IMR-90 (cell line): ENCODE measurements at regions not wholly inside any gene's neighbourhood (a gene's known extent, or its start where the extent isn't known, plus 50 kb on each side); places are given as distances from the start of the nearest gene placed in this dataset.

Experiments
- CTCF ChIP-seq: conservative IDR thresholded peaks from 2 replicates; pipeline ENCODE4 v1.5.1; 2012; ENCODE audit warnings: mild to moderate bottlenecking, low read depth, low read length, improper control_type of control experiment
- MXI1 ChIP-seq: IDR thresholded peaks from 2 replicates; pipeline ENCODE4 v1.6.1; 2012; ENCODE audit warnings: low read depth, mild to moderate bottlenecking, low read length, moderate library complexity, borderline replicate concordance
- RAD21 ChIP-seq: IDR thresholded peaks from 2 replicates; pipeline ENCODE4 v1.6.1; 2012; ENCODE audit warnings: low read length, improper control_type of control experiment

- TF ChIP-seq RAD21 (no peak), MXI1 (no peak), CTCF (no peak)
Measured at GRCh38 chr19:46927893-46928292, 67.1 kb downstream of the ARHGAP35 start.
